ENCODE measurements at regions not wholly inside any gene's neighbourhood (a gene's known extent, or its start where the extent isn't known, plus 50 kb on each side); places are given as distances from the start of the nearest gene placed in this dataset.

GRCh38 chr11:11220786-11221185, 132.3 kb downstream of the CSNK2A3 start:
- intact Hi-C loops (cut with DNase I; ENCODE audit: low total_unique reads), result no loop called here
- WGBS, 2 donors, result 71 to 77% methylated on average over 9 of the region's 9 CpGs
- no peak for DNase-seq (ENCODE audit: low spot score in 2 of 2)
- no peak for TF ChIP-seq CTCF (IDR thresholded peaks at IDR 0.05)
- TF ChIP-seq POLR2A (IDR thresholded peaks at IDR 0.05), result no peak
- H3K4me3 ChIP-seq (ENCODE audit: low read depth, poor library complexity, severe bottlenecking), result no peak overlapping the region

GRCh38 chr11:11218629-11218986, 134.4 kb downstream of the CSNK2A3 start:
- DNase-seq (ENCODE audit: low spot score in 2 of 2), result no peak
- H3K4me3 ChIP-seq (ENCODE audit: low read depth, poor library complexity, severe bottlenecking), result no peak overlapping the region
- WGBS, 2 donors, result 78 to 83% methylated on average over 3 of the region's 3 CpGs
- intact Hi-C loops (cut with DNase I; ENCODE audit: low total_unique reads), result no loop called here
- TF ChIP-seq POLR2A (IDR thresholded peaks at IDR 0.05), result no peak
- no peak for TF ChIP-seq CTCF (IDR thresholded peaks at IDR 0.05)

GRCh38 chr11:11217929-11218628, 135.0 kb downstream of the CSNK2A3 start:
- TF ChIP-seq CTCF (IDR thresholded peaks at IDR 0.05), result no peak
- no peak for TF ChIP-seq POLR2A (IDR thresholded peaks at IDR 0.05)
- 88 to 95% methylated on average over 5 of the region's 5 CpGs for WGBS, 2 donors
- no peak overlapping the region for H3K4me3 ChIP-seq (ENCODE audit: low read depth, poor library complexity, severe bottlenecking)
- DNase-seq (ENCODE audit: low spot score in 2 of 2), result no peak
- intact Hi-C loops (cut with DNase I; ENCODE audit: low total_unique reads), result no loop called here

GRCh38 chr11:11217289-11217928, 135.6 kb downstream of the CSNK2A3 start:
- no peak for DNase-seq (ENCODE audit: low spot score in 2 of 2)
- 90 to 93% methylated on average over 9 of the region's 9 CpGs for WGBS, 2 donors
- TF ChIP-seq POLR2A (IDR thresholded peaks at IDR 0.05), result no peak
- TF ChIP-seq CTCF (IDR thresholded peaks at IDR 0.05), result no peak
- intact Hi-C loops (cut with DNase I; ENCODE audit: low total_unique reads), result no loop called here
- H3K4me3 ChIP-seq (ENCODE audit: low read depth, poor library complexity, severe bottlenecking), result no peak overlapping the region

GRCh38 chr11:11215944-11216343, 137.1 kb downstream of the CSNK2A3 start:
- TF ChIP-seq POLR2A (IDR thresholded peaks at IDR 0.05) (no peak), CTCF (IDR thresholded peaks at IDR 0.05) (no peak)
- intact Hi-C loops (cut with DNase I; ENCODE audit: low total_unique reads), result no loop called here
- no peak overlapping the region for H3K4me3 ChIP-seq (ENCODE audit: low read depth, poor library complexity, severe bottlenecking)
- 82 to 85% methylated on average over 3 of the region's 3 CpGs for WGBS, 2 donors
- DNase-seq (ENCODE audit: low spot score in 2 of 2), result no peak
